A549 (cell line): ENCODE measurements at regions not wholly inside any gene's neighbourhood (a gene's known extent, or its start where the extent isn't known, plus 50 kb on each side); places are given as distances from the start of the nearest gene placed in this dataset.

Experiments
- ATAC-seq, 2 experiments: fragments of 200-7000 bp in 1 of 2; fragments of >200 bp in 1 of 2; cut with Nextera tagmentation in 1 of 2; cut with Tn5 transposase in 1 of 2; 3 replicates each; pipeline versions ENCODE4 v1.8.0 to v1.9.1; 2018 to 2020; ENCODE audit warnings: mild to moderate bottlenecking in 1 of 2, moderate library complexity in 1 of 2
- CTCF ChIA-PET: fragments of 300-600 bp; sonication (Branson Sonifier 250); formaldehyde crosslinking; extraction: SDS; loops from one replicate; lab custom pipeline; 2021; ENCODE audit warnings: antibody characterized with exemption, inconsistent platforms; lab: Yijun Ruan, JAX
- POLR2A ChIA-PET: fragments of 350-600 bp; formaldehyde crosslinking; extraction: SDS; loops from one replicate; lab custom pipeline; 2021; ENCODE audit warnings: antibody characterized with exemption, inconsistent platforms; lab: Yijun Ruan, JAX
- DNase-seq, 2 experiments: peaks; one replicate each; pipeline versions ENCODE4 v3.0.0 to v3.0.0-alpha.2; 2011 to 2016; ENCODE audit warnings: low read depth in 1 of 2, low spot score in 1 of 2
- FAIRE-seq: peaks from 2 replicates; lab custom pipeline; 2011; peaks lifted over from hg19 to GRCh38; lab: Jason Lieb, UNC
- H3K27ac ChIP-seq, 2 experiments: fragments of >200 bp; sonication (Bioruptor Twin); formaldehyde crosslinking; 3 replicates each; pipeline ENCODE4 v1.5.1; 2016 to 2017
- H3K4me1 ChIP-seq: fragments of >200 bp; sonication (Bioruptor Twin); formaldehyde crosslinking; 3 replicates; pipeline ENCODE4 v1.6.1; 2016
- H3K4me2 ChIP-seq: fragments of >200 bp; sonication (Bioruptor Twin); formaldehyde crosslinking; 3 replicates; pipeline ENCODE4 v1.6.1; 2016
- H3K4me3 ChIP-seq: fragments of >200 bp; sonication (Bioruptor Twin); formaldehyde crosslinking; 3 replicates; pipeline ENCODE4 v1.5.1; 2016
- H3K9me3 ChIP-seq: fragments of >200 bp; sonication (Bioruptor Twin); formaldehyde crosslinking; 3 replicates; pipeline ENCODE4 v1.6.1; 2016
- BHLHE40 ChIP-seq: IDR thresholded peaks from 2 replicates; pipeline ENCODE4 v1.6.1; 2012; ENCODE audit warnings: low read depth, low read length, inconsistent platforms
- CBX2 ChIP-seq: fragments of 200-600 bp; sonication (generic); IDR thresholded peaks from 2 replicates; pipeline ENCODE4 v1.6.1; 2016; ENCODE audit warnings: low read depth, mild to moderate bottlenecking, borderline replicate concordance
- HDAC2 ChIP-seq: fragments of 200-600 bp; sonication (generic); IDR thresholded peaks from 2 replicates; pipeline ENCODE4 v1.6.1; 2016
- POLR2A ChIP-seq: IDR thresholded peaks from 2 replicates; pipeline ENCODE4 v1.6.1; 2012; ENCODE audit warnings: mild to moderate bottlenecking, low read length
- RARB ChIP-seq: fragments of 250-450 bp; sonication (Bioruptor Pico); IDR thresholded peaks from 2 replicates; pipeline ENCODE4 v1.8.0; 2021; ENCODE audit warnings: mild to moderate bottlenecking, moderate library complexity
- SMC3 ChIP-seq: fragments of >200 bp; sonication (Bioruptor Twin); formaldehyde crosslinking; IDR thresholded peaks from 3 replicates; pipeline ENCODE4 v1.6.1; 2018; ENCODE audit warnings: inconsistent platforms
- TFCP2L1 ChIP-seq: fragments of 250-450 bp; sonication (Bioruptor Pico); IDR thresholded peaks from 2 replicates; pipeline ENCODE4 v1.5.0; 2021; ENCODE audit warnings: mild to moderate bottlenecking
- TP53 ChIP-seq: fragments of 250-450 bp; sonication (Bioruptor Pico); IDR thresholded peaks from 2 replicates; pipeline ENCODE4 v1.5.0; 2021; ENCODE audit warnings: mild to moderate bottlenecking, moderate library complexity
- ZC3H11A ChIP-seq: fragments of 450-650 bp; IDR thresholded peaks from 2 replicates; pipeline ENCODE4 v1.6.1; 2014; ENCODE audit warnings: antibody characterized with exemption, mild to moderate bottlenecking
- ZNF302 ChIP-seq: fragments of 250-450 bp; sonication (Bioruptor Pico); IDR thresholded peaks from 2 replicates; pipeline ENCODE4 v1.9.0; 2021; ENCODE audit warnings: inconsistent platforms, mild to moderate bottlenecking, moderate library complexity
- WGBS: methylation state at CpG from one replicate; pipeline ENCODE4 v1.1.6; 2017; ENCODE audit errors: missing lambda C conversion rate; 5-methylcytosine and 5-hydroxymethylcytosine counted together
- TF ChIP-seq, protein P1 (sequence below): fragments of 450-650 bp; IDR thresholded peaks from 2 replicates; pipeline ENCODE4 v1.6.1; 2014; ENCODE audit warnings: antibody characterized with exemption
- TF ChIP-seq, protein P2 (sequence below): fragments of >200 bp; sonication (Bioruptor Twin); formaldehyde crosslinking; IDR thresholded peaks from 3 replicates; pipeline ENCODE4 v1.5.1; 2016
- TF ChIP-seq, protein P3 (sequence below): fragments of >200 bp; sonication (Bioruptor Twin); formaldehyde crosslinking; IDR thresholded peaks from 2 replicates; pipeline ENCODE4 v1.6.1; 2016
- TF ChIP-seq, protein P4 (sequence below): fragments of 250-450 bp; sonication (Bioruptor Pico); IDR thresholded peaks from 2 replicates; pipeline ENCODE4 v1.5.0; 2020; ENCODE audit warnings: low read depth, mild to moderate bottlenecking, moderate library complexity
- TF ChIP-seq, protein P5 (sequence below): IDR thresholded peaks from 2 replicates; pipeline ENCODE4 v1.6.1; 2012; ENCODE audit warnings: low read depth, borderline replicate concordance
- TF ChIP-seq, protein P6 (sequence below): fragments of 250-450 bp; sonication (Bioruptor Pico); IDR thresholded peaks from 2 replicates; pipeline ENCODE4 v1.5.0; 2021; ENCODE audit warnings: mild to moderate bottlenecking, moderate library complexity, borderline replicate concordance

DNA sequence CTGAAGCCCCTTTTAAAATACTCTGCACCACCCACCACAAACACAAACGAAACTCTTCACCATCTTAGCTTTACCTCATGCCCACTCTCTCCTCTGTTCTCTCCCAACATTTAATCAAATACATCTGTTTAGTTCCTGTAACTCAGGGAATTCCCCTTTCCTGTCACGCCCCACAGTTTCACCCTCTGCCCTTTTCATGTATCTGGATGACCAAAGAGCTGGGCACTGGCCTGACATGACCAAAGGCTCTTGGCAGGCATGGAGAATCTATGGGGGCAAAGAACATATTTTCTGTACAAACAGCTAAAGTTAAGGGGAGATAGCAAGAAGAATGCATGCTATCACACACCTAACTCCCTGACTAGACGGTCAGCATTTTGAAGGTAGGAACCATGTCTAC is 270.0 kb downstream of the TBL1XR1 start (continued):
- TF ChIP-seq, protein P1, sequence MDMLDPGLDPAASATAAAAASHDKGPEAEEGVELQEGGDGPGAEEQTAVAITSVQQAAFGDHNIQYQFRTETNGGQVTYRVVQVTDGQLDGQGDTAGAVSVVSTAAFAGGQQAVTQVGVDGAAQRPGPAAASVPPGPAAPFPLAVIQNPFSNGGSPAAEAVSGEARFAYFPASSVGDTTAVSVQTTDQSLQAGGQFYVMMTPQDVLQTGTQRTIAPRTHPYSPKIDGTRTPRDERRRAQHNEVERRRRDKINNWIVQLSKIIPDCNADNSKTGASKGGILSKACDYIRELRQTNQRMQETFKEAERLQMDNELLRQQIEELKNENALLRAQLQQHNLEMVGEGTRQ: no peak
- TF ChIP-seq, protein P2, sequence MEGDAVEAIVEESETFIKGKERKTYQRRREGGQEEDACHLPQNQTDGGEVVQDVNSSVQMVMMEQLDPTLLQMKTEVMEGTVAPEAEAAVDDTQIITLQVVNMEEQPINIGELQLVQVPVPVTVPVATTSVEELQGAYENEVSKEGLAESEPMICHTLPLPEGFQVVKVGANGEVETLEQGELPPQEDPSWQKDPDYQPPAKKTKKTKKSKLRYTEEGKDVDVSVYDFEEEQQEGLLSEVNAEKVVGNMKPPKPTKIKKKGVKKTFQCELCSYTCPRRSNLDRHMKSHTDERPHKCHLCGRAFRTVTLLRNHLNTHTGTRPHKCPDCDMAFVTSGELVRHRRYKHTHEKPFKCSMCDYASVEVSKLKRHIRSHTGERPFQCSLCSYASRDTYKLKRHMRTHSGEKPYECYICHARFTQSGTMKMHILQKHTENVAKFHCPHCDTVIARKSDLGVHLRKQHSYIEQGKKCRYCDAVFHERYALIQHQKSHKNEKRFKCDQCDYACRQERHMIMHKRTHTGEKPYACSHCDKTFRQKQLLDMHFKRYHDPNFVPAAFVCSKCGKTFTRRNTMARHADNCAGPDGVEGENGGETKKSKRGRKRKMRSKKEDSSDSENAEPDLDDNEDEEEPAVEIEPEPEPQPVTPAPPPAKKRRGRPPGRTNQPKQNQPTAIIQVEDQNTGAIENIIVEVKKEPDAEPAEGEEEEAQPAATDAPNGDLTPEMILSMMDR: no peak
- TF ChIP-seq BHLHE40: no peak
- TF ChIP-seq, protein P3, sequence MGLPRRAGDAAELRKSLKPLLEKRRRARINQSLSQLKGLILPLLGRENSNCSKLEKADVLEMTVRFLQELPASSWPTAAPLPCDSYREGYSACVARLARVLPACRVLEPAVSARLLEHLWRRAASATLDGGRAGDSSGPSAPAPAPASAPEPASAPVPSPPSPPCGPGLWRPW: no peak
- TF ChIP-seq, all 56 proteins: peak for 0

DNA sequence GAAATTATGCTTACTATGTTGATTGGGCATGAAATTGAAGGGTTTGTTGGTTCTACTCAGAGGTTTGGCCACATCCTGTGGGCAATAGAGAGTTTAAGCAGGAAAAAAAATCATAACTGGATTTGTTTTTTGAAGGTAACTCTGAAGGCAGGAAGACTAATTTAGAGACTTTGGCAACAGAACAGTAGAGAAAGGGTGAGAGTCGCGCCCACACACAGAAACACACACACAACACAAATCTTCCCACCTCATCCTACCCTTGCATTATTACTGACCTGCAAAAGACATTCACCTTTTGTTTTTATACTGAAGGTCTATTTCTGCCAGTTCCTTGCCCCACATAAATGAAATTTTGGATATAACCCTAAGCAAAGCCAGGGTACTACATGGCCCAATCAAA is 270.6 kb downstream of the TBL1XR1 start:
- Histone ChIP-seq H3K4me3 (no peak overlapping the region), H3K27ac (no peak overlapping the region), H3K9me3 (no peaks in the 10 kb centered on the region; the same call in 2 of the 3 replicates), H3K4me1 (no peaks in the 10 kb centered on the region), H3K4me2 (no peak overlapping the region)
- DNase-seq: no peak
- 95% methylated on average over 2 of the region's 2 CpGs for WGBS
- CTCF ChIA-PET: interaction anchor here (0.7 kb wide), 1 partner anchor 33 kb away, joined by 3 read pairs; no protein-coding TSS in a partner anchor
- no peak for TF ChIP-seq CBX2
- TF ChIP-seq, protein P3: no peak
- TF ChIP-seq SMC3: no peak
- TF ChIP-seq HDAC2: no peak
- no peak for TF ChIP-seq ZNF302
- TF ChIP-seq TFCP2L1: no peak
- no peak for TF ChIP-seq RARB (CRISPR knock-in tag)
- TF ChIP-seq TP53: no peak
- TF ChIP-seq, protein P4, sequence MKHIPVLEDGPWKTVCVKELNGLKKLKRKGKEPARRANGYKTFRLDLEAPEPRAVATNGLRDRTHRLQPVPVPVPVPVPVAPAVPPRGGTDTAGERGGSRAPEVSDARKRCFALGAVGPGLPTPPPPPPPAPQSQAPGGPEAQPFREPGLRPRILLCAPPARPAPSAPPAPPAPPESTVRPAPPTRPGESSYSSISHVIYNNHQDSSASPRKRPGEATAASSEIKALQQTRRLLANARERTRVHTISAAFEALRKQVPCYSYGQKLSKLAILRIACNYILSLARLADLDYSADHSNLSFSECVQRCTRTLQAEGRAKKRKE (CRISPR knock-in tag): no peak
- TF ChIP-seq ZC3H11A: no peak
- TF ChIP-seq, protein P5, sequence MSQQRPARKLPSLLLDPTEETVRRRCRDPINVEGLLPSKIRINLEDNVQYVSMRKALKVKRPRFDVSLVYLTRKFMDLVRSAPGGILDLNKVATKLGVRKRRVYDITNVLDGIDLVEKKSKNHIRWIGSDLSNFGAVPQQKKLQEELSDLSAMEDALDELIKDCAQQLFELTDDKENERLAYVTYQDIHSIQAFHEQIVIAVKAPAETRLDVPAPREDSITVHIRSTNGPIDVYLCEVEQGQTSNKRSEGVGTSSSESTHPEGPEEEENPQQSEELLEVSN: no peak
- TF ChIP-seq POLR2A: no peak
- TF ChIP-seq, protein P2: no peak
- TF ChIP-seq, protein P6, sequence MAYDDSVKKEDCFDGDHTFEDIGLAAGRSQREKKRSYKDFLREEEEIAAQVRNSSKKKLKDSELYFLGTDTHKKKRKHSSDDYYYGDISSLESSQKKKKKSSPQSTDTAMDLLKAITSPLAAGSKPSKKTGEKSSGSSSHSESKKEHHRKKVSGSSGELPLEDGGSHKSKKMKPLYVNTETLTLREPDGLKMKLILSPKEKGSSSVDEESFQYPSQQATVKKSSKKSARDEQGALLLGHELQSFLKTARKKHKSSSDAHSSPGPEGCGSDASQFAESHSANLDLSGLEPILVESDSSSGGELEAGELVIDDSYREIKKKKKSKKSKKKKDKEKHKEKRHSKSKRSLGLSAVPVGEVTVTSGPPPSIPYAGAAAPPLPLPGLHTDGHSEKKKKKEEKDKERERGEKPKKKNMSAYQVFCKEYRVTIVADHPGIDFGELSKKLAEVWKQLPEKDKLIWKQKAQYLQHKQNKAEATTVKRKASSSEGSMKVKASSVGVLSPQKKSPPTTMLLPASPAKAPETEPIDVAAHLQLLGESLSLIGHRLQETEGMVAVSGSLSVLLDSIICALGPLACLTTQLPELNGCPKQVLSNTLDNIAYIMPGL (CRISPR knock-in tag): no peak
- FAIRE-seq: no peak
- no peak for ATAC-seq
- POLR2A ChIA-PET: no interaction called here
